Adrenal gland (tissue), 5 donors: ENCODE measurements at regions not wholly inside any gene's neighbourhood (a gene's known extent, or its start where the extent isn't known, plus 50 kb on each side); places are given as distances from the start of the nearest gene placed in this dataset.

ENCODE experiments used
- CTCF ChIP-seq, 6 experiments: fragments of 450-650 bp in 4 of 6; fragments of 200-600 bp in 2 of 6; sonication (generic) in 1 of 6; IDR thresholded peaks; 1 replicate in 5 of 6; 2 replicates in 1 of 6; pipeline versions ENCODE4 v1.5.1 to v1.8.0; 2016 to 2021; ENCODE audit warnings: antibody characterized with exemption in 6 of 6, mild to moderate bottlenecking in 2 of 6, moderate library complexity in 1 of 6
- POLR2A ChIP-seq, 2 donors: fragments of 450-650 bp; IDR thresholded peaks; one replicate each; pipeline ENCODE4 v1.6.1; 2017; ENCODE audit warnings: antibody characterized with exemption in 2 of 2, mild to moderate bottlenecking in 2 of 2, moderate library complexity in 1 of 2
- donor health status: DM: no; HTN: no; CAD: no.

- TF ChIP-seq POLR2A (IDR thresholded peaks at IDR 0.05), result no peak
- peak in 1 of 6 experiments; percentile 12 for TF ChIP-seq CTCF (IDR thresholded peaks at IDR 0.05)
Measured at GRCh38 chr4:180456928-180457327, 1786.3 kb upstream of the TENM3 start.
